K562 (cell line): ENCODE measurements at regions not wholly inside any gene's neighbourhood (a gene's known extent, or its start where the extent isn't known, plus 50 kb on each side); places are given as distances from the start of the nearest gene placed in this dataset.
A peak's percentile ranks its signal among the peaks of the same experiment; 100 is the strongest.

Experiments
- ATF7 ChIP-seq: fragments of 450-650 bp; IDR thresholded peaks from 2 replicates; pipeline ENCODE4 v1.7.1; 2014; ENCODE audit warnings: mild to moderate bottlenecking, moderate library complexity
- CBX3 ChIP-seq, 2 experiments: IDR thresholded peaks; 1 replicate in 1 of 2; 2 replicates in 1 of 2; pipeline ENCODE4 v1.6.1; 2012; ENCODE audit warnings: inconsistent platforms in 2 of 2, low read length in 2 of 2, borderline replicate concordance in 1 of 2, control low read depth in 1 of 2
- CEBPB ChIP-seq: fragments of 450-650 bp; IDR thresholded peaks from 2 replicates; pipeline ENCODE4 v1.6.1; 2016; ENCODE audit warnings: missing genetic modification characterization, missing compliant biosample characterization
- EHMT2 ChIP-seq: fragments of 450-650 bp; IDR thresholded peaks from 2 replicates; pipeline ENCODE4 v1.6.1; 2018; ENCODE audit warnings: antibody characterized with exemption
- EP400 ChIP-seq: fragments of 450-650 bp; IDR thresholded peaks from 2 replicates; pipeline ENCODE4 v1.6.1; 2017; ENCODE audit warnings: antibody characterized with exemption, mild to moderate bottlenecking, moderate library complexity
- EZH2 ChIP-seq: IDR thresholded peaks from 2 replicates; pipeline ENCODE4 v1.6.1; 2012; ENCODE audit warnings: low read depth, mild to moderate bottlenecking, inconsistent platforms, low read length, borderline replicate concordance
- GATA2 ChIP-seq: sonication (generic); formaldehyde crosslinking; IDR thresholded peaks from 2 replicates; pipeline ENCODE4 v1.4.0; 2020; ENCODE audit warnings: mild to moderate bottlenecking, missing genetic modification reagents
- HDAC1 ChIP-seq, 2 experiments: fragments of 450-650 bp; IDR thresholded peaks; 2 replicates each; pipeline ENCODE4 v1.6.1; 2016 to 2017; ENCODE audit warnings: inconsistent platforms in 1 of 2, mild to moderate bottlenecking in 1 of 2, moderate library complexity in 1 of 2
- HOXB6 ChIP-seq: fragments of 250-450 bp; sonication (Bioruptor Pico); IDR thresholded peaks from 2 replicates; pipeline ENCODE4 v1.5.1; 2022; ENCODE audit warnings: mild to moderate bottlenecking, borderline replicate concordance
- KLF13 ChIP-seq: fragments of 450-650 bp; IDR thresholded peaks from 2 replicates; pipeline ENCODE4 v1.6.1; 2016; ENCODE audit warnings: missing genetic modification characterization, low read depth, mild to moderate bottlenecking, missing compliant biosample characterization, moderate library complexity, borderline replicate concordance
- NR2F6 ChIP-seq: fragments of 450-650 bp; formaldehyde crosslinking; IDR thresholded peaks from 2 replicates; pipeline ENCODE4 v1.4.0; 2020; ENCODE audit warnings: mild to moderate bottlenecking
- PRPF4 ChIP-seq: fragments of 200-400 bp; formaldehyde crosslinking; IDR thresholded peaks from one replicate; pipeline ENCODE4 v1.6.1; 2017; ENCODE audit warnings: low read length, low read depth, mild to moderate bottlenecking; ENCODE audit not compliant: insufficient read depth, poor library complexity, severe bottlenecking
- RBM39 ChIP-seq: fragments of 200-400 bp; formaldehyde crosslinking; optimal IDR thresholded peaks from 2 replicates; pipeline ENCODE3; 2018; ENCODE audit warnings: low read depth, low read length
- RCOR1 ChIP-seq, 2 experiments: IDR thresholded peaks; 2 replicates each; pipeline ENCODE4 v1.6.1; 2012; ENCODE audit warnings: low read depth in 2 of 2, low read length in 2 of 2, borderline replicate concordance in 1 of 2, improper control_type of control experiment in 1 of 2
- SLC30A9 ChIP-seq: fragments of 250-450 bp; sonication (Bioruptor Pico); IDR thresholded peaks from 2 replicates; pipeline ENCODE4 v1.8.0; 2022; ENCODE audit warnings: mild to moderate bottlenecking, moderate library complexity
- TCF3 ChIP-seq: sonication (generic); formaldehyde crosslinking; IDR thresholded peaks from 2 replicates; pipeline ENCODE4 v1.4.0; 2020; ENCODE audit warnings: mild to moderate bottlenecking, missing genetic modification reagents
- ZBTB2 ChIP-seq: fragments of 450-650 bp; IDR thresholded peaks from 2 replicates; pipeline ENCODE4 v1.6.1; 2016; ENCODE audit warnings: antibody characterized with exemption
- ZNF311 ChIP-seq: fragments of 250-450 bp; sonication (Bioruptor Pico); IDR thresholded peaks from 2 replicates; pipeline ENCODE4 v1.4.0; 2020; ENCODE audit warnings: mild to moderate bottlenecking, moderate library complexity
- ZNF707 ChIP-seq: fragments of 250-450 bp; sonication (Bioruptor Pico); conservative IDR thresholded peaks from 2 replicates; pipeline ENCODE4 v1.8.0; 2022; ENCODE audit warnings: inconsistent platforms, mild to moderate bottlenecking, moderate library complexity
- TF ChIP-seq, protein P1 (sequence below): fragments of 150-350 bp; conservative IDR thresholded peaks from 2 replicates; pipeline ENCODE4 v1.6.1; 2014; ENCODE audit warnings: low read length
- TF ChIP-seq, protein P2 (sequence below): IDR thresholded peaks from 3 replicates; pipeline ENCODE4 v1.6.1; 2011; ENCODE audit warnings: borderline replicate concordance, mild to moderate bottlenecking, moderate library complexity; ENCODE audit not compliant: insufficient read length; ENCODE audit errors: extremely low read depth
- TF ChIP-seq, protein P3 (sequence below): sonication (generic); IDR thresholded peaks from 2 replicates; pipeline ENCODE4 v1.6.1; 2016

- TF ChIP-seq TCF3 (CRISPR knock-in tag) (peak; percentile 82), KLF13 (no peak), ZNF311 (0 out of 2 replicates have a peak, but pooled peaks have one; percentile 40), RBM39 (no peak), GATA2 (peak; percentile 51), RCOR1 (IDR thresholded peaks at IDR 0.05; ENCODE audit: borderline replicate concordance in 1 of 2, low read depth in 2 of 2, low read length in 2 of 2) (peak in 1 of 2 experiments; percentile 80; a peak in 1 of 4 replicates), SLC30A9 (CRISPR knock-in tag) (no peak), ZNF707 (CRISPR knock-in tag) (no peak), ATF7 (0 out of 2 replicates have a peak, but pooled peaks have one; percentile 32), CEBPB (tag) (peak; percentile 19; the same call in 1 of the 2 replicates), PRPF4 (no peak), EHMT2 (peak; percentile 77), EP400 (peak; percentile 41; the same call in 1 of the 2 replicates), EZH2 (no peak), HOXB6 (CRISPR knock-in tag) (no peak), ZBTB2 (no peak), CBX3 (IDR thresholded peaks at IDR 0.05; ENCODE audit: borderline replicate concordance in 1 of 2, low read length in 2 of 2) (no peak), HDAC1 (IDR thresholded peaks at IDR 0.05) (peak; percentile 2 to 52; a peak in 1 of 4 replicates), NR2F6 (CRISPR knock-in tag) (no peak)
- TF ChIP-seq, protein P1, sequence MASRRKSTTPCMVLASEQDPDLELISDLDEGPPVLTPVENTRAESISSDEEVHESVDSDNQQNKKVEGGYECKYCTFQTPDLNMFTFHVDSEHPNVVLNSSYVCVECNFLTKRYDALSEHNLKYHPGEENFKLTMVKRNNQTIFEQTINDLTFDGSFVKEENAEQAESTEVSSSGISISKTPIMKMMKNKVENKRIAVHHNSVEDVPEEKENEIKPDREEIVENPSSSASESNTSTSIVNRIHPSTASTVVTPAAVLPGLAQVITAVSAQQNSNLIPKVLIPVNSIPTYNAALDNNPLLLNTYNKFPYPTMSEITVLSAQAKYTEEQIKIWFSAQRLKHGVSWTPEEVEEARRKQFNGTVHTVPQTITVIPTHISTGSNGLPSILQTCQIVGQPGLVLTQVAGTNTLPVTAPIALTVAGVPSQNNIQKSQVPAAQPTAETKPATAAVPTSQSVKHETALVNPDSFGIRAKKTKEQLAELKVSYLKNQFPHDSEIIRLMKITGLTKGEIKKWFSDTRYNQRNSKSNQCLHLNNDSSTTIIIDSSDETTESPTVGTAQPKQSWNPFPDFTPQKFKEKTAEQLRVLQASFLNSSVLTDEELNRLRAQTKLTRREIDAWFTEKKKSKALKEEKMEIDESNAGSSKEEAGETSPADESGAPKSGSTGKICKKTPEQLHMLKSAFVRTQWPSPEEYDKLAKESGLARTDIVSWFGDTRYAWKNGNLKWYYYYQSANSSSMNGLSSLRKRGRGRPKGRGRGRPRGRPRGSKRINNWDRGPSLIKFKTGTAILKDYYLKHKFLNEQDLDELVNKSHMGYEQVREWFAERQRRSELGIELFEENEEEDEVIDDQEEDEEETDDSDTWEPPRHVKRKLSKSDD = no peak
- TF ChIP-seq, protein P2, sequence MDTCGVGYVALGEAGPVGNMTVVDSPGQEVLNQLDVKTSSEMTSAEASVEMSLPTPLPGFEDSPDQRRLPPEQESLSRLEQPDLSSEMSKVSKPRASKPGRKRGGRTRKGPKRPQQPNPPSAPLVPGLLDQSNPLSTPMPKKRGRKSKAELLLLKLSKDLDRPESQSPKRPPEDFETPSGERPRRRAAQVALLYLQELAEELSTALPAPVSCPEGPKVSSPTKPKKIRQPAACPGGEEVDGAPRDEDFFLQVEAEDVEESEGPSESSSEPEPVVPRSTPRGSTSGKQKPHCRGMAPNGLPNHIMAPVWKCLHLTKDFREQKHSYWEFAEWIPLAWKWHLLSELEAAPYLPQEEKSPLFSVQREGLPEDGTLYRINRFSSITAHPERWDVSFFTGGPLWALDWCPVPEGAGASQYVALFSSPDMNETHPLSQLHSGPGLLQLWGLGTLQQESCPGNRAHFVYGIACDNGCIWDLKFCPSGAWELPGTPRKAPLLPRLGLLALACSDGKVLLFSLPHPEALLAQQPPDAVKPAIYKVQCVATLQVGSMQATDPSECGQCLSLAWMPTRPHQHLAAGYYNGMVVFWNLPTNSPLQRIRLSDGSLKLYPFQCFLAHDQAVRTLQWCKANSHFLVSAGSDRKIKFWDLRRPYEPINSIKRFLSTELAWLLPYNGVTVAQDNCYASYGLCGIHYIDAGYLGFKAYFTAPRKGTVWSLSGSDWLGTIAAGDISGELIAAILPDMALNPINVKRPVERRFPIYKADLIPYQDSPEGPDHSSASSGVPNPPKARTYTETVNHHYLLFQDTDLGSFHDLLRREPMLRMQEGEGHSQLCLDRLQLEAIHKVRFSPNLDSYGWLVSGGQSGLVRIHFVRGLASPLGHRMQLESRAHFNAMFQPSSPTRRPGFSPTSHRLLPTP = no peak
- TF ChIP-seq, protein P3, sequence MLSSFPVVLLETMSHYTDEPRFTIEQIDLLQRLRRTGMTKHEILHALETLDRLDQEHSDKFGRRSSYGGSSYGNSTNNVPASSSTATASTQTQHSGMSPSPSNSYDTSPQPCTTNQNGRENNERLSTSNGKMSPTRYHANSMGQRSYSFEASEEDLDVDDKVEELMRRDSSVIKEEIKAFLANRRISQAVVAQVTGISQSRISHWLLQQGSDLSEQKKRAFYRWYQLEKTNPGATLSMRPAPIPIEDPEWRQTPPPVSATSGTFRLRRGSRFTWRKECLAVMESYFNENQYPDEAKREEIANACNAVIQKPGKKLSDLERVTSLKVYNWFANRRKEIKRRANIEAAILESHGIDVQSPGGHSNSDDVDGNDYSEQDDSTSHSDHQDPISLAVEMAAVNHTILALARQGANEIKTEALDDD = peak; percentile 67; the same call in 1 of the 2 replicates
Measured at GRCh38 chr21:35485364-35485763, 436.3 kb upstream of the RUNX1 start (continued).
